Colonic mucosa (tissue), 4 donors: ENCODE measurements at regions not wholly inside any gene's neighbourhood (a gene's known extent, or its start where the extent isn't known, plus 50 kb on each side); places are given as distances from the start of the nearest gene placed in this dataset.

ENCODE experiments used
- DNase-seq: peaks from one replicate; pipeline ENCODE4 v3.0.0-alpha.2; 2020
- H3K27ac ChIP-seq: fragments of 200-600 bp; one replicate; pipeline ENCODE4 v1.8.0; 2021
- H3K27me3 ChIP-seq: fragments of 200-600 bp; one replicate; pipeline ENCODE4 v1.8.0; 2021
- H3K36me3 ChIP-seq: fragments of 200-600 bp; one replicate; pipeline ENCODE4 v1.8.0; 2021
- H3K4me1 ChIP-seq: fragments of 200-600 bp; one replicate; pipeline ENCODE4 v1.8.0; 2021; ENCODE audit warnings: mild to moderate bottlenecking
- H3K4me3 ChIP-seq: fragments of 200-600 bp; one replicate; pipeline ENCODE4 v1.8.0; 2021
- H3K9ac ChIP-seq, 2 donors: one replicate each; pipeline ENCODE4 v1.7.0; 2013; ENCODE audit warnings: control low read depth in 2 of 2, low read depth in 2 of 2, low read length in 2 of 2
- H3K9me3 ChIP-seq: fragments of 200-600 bp; one replicate; pipeline ENCODE4 v1.8.0; 2021
- intact Hi-C: fragments of 100-400 bp; cut with DNase I; formaldehyde crosslinking; loops from one replicate; pipeline ENCODE4 v1.14.1; 2022
- TF ChIP-seq, protein P1 (sequence below): fragments of 200-600 bp; IDR thresholded peaks from one replicate; pipeline ENCODE4 v1.8.0; 2022; ENCODE audit warnings: antibody characterized with exemption, mild to moderate bottlenecking
- donor health status: healthy.
- donor health status: DM: no; HTN: no; CAD: no.
- donor health status: DM: no; HTN: no; CAD: no.

DNA sequence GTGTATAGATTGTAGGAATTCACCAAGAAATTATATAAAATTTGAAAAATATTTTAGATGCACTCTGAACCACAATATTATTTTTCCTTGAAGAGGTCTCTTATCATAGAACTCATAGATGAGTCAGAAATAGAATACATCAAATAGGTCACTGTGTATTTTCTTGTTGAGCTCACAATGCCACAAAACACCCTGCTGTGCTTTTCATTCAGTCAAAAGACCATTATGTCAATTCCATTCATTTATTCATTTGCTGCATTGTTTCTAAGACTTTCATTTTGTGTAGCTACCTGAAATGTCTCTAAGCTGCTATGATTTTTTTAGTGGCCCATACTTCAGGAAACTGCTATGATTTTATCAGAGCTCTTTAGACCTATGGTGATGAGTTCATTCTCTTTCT lies 231.9 kb upstream of the AVPR1A start:
- Histone ChIP-seq H3K4me3 (no peak overlapping the region), H3K4me1 (no peaks in the 10 kb centered on the region), H3K27me3 (no peaks in the 10 kb centered on the region), H3K9me3 (no peaks in the 10 kb centered on the region), H3K9ac (no peak overlapping the region), H3K36me3 (no peaks in the 10 kb centered on the region), H3K27ac (no peak overlapping the region)
- intact Hi-C loops = no loop called here
- TF ChIP-seq, protein P1, sequence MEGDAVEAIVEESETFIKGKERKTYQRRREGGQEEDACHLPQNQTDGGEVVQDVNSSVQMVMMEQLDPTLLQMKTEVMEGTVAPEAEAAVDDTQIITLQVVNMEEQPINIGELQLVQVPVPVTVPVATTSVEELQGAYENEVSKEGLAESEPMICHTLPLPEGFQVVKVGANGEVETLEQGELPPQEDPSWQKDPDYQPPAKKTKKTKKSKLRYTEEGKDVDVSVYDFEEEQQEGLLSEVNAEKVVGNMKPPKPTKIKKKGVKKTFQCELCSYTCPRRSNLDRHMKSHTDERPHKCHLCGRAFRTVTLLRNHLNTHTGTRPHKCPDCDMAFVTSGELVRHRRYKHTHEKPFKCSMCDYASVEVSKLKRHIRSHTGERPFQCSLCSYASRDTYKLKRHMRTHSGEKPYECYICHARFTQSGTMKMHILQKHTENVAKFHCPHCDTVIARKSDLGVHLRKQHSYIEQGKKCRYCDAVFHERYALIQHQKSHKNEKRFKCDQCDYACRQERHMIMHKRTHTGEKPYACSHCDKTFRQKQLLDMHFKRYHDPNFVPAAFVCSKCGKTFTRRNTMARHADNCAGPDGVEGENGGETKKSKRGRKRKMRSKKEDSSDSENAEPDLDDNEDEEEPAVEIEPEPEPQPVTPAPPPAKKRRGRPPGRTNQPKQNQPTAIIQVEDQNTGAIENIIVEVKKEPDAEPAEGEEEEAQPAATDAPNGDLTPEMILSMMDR = no peak
- no peak for DNase-seq

DNA sequence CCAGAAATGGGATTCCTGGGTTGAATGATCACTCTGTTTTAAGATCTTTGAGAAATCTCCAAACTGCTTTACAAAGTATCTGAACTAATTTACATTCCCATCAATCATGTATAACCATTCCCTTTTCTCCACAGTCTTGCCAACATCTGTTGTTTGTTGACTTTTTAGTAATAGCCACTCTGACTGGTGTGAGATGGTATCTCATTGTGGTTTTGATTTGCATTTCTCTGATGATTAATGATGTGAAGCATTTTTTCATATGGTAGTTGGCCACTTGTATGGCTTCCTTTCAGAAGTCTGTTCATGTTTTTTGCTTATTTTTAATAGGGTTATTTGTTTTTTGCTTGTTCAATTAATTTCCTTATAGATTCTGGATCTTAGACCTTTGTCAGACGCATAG lies 211.8 kb upstream of the AVPR1A start:
- no peak overlapping the region for H3K27ac ChIP-seq
- H3K9ac ChIP-seq = no peak overlapping the region
- H3K27me3 ChIP-seq = no peaks in the 10 kb centered on the region
- no peaks in the 10 kb centered on the region for H3K36me3 ChIP-seq
- DNase-seq = no peak
- intact Hi-C loops = no loop called here
- TF ChIP-seq, protein P1 = no peak
- no peaks in the 10 kb centered on the region for H3K9me3 ChIP-seq
- no peak overlapping the region for H3K4me3 ChIP-seq
- H3K4me1 ChIP-seq = no peaks in the 10 kb centered on the region

DNA sequence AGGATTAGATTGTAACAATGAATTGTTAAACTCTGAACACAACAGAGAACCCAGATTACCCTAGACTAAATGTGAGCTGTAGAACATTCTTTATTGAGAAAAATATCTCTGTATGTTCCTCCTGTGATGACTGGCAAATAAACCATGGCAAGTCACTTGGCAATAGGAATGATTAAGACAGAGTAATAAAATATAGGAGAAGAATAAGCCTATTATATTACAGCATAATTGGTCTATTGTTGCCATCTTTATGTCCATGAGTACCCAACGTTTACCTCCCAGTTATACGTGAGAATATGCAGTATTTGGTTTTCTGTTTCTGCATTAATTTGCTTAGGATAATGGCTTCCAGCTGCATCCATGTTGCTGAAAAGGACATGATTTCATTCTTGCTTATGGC lies 211.2 kb upstream of the AVPR1A start:
- Histone ChIP-seq H3K4me3 (no peak overlapping the region), H3K36me3 (no peaks in the 10 kb centered on the region), H3K4me1 (no peaks in the 10 kb centered on the region), H3K27ac (no peak overlapping the region), H3K9me3 (no peaks in the 10 kb centered on the region), H3K27me3 (no peaks in the 10 kb centered on the region), H3K9ac (no peak overlapping the region)
- intact Hi-C loops = no loop called here
- TF ChIP-seq, protein P1 = no peak
- no peak for DNase-seq

DNA sequence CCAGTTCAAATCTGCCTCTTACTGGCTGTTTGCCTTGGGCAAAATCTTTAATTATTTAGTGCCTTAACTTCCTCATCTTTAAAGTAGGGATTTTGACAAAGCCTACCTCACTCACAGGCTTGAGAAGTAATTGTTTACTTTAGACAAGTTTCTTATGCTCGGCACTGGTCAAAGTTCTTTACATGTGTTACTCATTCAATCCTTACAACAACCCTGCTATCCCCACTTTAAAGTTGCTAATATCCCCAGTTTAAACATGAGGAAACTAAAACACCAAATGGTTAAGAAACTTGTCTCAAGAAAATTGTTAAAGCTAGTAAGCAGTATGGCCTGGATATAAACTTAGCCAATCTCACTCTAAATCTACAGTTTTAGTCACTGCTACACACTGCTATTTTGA lies 204.0 kb upstream of the AVPR1A start:
- Histone ChIP-seq H3K36me3 (no peaks in the 10 kb centered on the region), H3K9me3 (no peaks in the 10 kb centered on the region), H3K4me1 (no peaks in the 10 kb centered on the region), H3K27me3 (no peaks in the 10 kb centered on the region), H3K4me3 (no peak overlapping the region), H3K9ac (no peak overlapping the region), H3K27ac (no peak overlapping the region)
- DNase-seq = no peak
- intact Hi-C loops = no loop called here
- TF ChIP-seq, protein P1 = no peak

DNA sequence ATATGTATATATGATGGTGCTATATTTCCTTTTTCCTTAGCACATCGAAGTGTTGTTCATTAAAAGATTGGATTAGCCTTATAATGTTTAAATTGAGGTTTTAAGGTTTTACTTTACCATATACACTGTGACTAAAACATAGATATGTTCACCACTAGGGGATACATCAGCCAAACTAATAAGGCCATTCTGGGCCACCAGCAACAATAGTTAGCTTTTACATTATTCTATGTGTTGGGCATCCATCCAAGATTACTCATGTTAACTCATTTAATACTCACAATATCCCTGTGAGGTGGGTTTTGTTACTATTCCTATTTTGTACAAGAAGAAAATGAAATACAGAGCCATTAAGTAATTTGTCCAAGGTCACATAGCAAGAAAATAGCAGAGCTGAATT lies 202.6 kb upstream of the AVPR1A start:
- Histone ChIP-seq H3K9me3 (no peaks in the 10 kb centered on the region), H3K27me3 (no peaks in the 10 kb centered on the region), H3K9ac (no peak overlapping the region), H3K36me3 (no peaks in the 10 kb centered on the region), H3K4me1 (no peaks in the 10 kb centered on the region), H3K27ac (no peak overlapping the region), H3K4me3 (no peak overlapping the region)
- DNase-seq = no peak
- TF ChIP-seq, protein P1 = no peak
- intact Hi-C loops = no loop called here

DNA sequence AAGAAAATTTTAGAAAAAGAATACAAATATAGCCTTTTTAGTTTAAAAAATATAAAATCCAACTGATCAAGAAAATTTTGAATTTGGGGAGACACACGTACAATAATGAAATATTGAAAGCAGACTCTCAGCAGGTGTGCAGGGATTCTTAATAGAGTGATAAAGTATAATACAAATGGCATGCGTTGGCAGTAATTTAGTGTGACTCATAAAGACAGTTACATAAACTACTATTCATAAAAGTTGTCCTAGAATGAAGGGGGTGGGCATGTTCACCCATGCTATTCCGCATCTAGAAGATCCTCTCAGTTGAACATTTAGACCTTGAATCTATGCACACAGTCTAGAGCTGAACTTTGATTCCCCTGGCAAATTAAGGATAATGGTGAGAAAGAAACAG lies 200.4 kb upstream of the AVPR1A start:
- no peaks in the 10 kb centered on the region for H3K4me1 ChIP-seq
- H3K27ac ChIP-seq = no peak overlapping the region
- H3K9ac ChIP-seq = no peak overlapping the region
- TF ChIP-seq, protein P1 = no peak
- intact Hi-C loops = no loop called here
- DNase-seq = no peak
- no peaks in the 10 kb centered on the region for H3K9me3 ChIP-seq
- no peak overlapping the region for H3K4me3 ChIP-seq
- H3K27me3 ChIP-seq = no peaks in the 10 kb centered on the region
- no peaks in the 10 kb centered on the region for H3K36me3 ChIP-seq
